Neural progenitor cell (in vitro differentiated cells): ENCODE measurements at regions not wholly inside any gene's neighbourhood (a gene's known extent, or its start where the extent isn't known, plus 50 kb on each side); places are given as distances from the start of the nearest gene placed in this dataset.

ENCODE experiments used
- EZH2 ChIP-seq: fragments of 200-600 bp; sonication (generic); IDR thresholded peaks from 2 replicates; pipeline ENCODE4 v1.6.1; 2017; ENCODE audit warnings: antibody characterized with exemption, mild to moderate bottlenecking, moderate library complexity
- TF ChIP-seq, protein P1 (sequence below): fragments of 200-600 bp; sonication (generic); IDR thresholded peaks from 2 replicates; pipeline ENCODE4 v1.5.1; 2017; ENCODE audit warnings: antibody characterized with exemption, mild to moderate bottlenecking

DNA sequence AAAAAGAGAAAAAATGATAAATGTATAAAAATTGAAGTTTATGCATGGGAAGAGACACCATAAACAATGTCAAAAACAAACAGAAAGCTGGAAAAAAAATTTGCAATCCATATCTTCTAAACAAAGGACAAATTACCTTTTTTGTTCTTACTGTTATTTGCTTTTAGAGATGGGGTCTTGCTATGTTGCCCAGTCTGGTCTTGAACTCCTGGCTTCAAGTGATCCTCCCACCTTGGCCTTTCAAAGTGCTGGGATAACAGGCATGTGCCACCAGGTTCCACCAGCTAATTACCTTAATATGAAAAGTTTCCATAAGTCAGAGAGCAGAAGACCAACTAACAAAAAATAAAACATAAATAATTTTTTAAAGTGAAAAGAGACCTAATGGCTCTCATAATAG lies 90.0 kb upstream of the SIX3 start:
- TF ChIP-seq, protein P1, sequence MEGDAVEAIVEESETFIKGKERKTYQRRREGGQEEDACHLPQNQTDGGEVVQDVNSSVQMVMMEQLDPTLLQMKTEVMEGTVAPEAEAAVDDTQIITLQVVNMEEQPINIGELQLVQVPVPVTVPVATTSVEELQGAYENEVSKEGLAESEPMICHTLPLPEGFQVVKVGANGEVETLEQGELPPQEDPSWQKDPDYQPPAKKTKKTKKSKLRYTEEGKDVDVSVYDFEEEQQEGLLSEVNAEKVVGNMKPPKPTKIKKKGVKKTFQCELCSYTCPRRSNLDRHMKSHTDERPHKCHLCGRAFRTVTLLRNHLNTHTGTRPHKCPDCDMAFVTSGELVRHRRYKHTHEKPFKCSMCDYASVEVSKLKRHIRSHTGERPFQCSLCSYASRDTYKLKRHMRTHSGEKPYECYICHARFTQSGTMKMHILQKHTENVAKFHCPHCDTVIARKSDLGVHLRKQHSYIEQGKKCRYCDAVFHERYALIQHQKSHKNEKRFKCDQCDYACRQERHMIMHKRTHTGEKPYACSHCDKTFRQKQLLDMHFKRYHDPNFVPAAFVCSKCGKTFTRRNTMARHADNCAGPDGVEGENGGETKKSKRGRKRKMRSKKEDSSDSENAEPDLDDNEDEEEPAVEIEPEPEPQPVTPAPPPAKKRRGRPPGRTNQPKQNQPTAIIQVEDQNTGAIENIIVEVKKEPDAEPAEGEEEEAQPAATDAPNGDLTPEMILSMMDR: no peak
- TF ChIP-seq EZH2: no peak
